ENCODE measurements at regions not wholly inside any gene's neighbourhood (a gene's known extent, or its start where the extent isn't known, plus 50 kb on each side); places are given as distances from the start of the nearest gene placed in this dataset.

- TF ChIP-seq CTCF (IDR thresholded peaks at IDR 0.05) (no peak), POLR2A (IDR thresholded peaks at IDR 0.05) (no peak)
These were observed 164.2 kb downstream of the FAM76B start for GRCh38 chr11:95625164-95625900.

Data from Peyer's patch (tissue), 4 donors.